K562 (cell line): ENCODE measurements at regions not wholly inside any gene's neighbourhood (a gene's known extent, or its start where the extent isn't known, plus 50 kb on each side); places are given as distances from the start of the nearest gene placed in this dataset.

Experiments
- CSDE1 ChIP-seq, 2 experiments: fragments of 450-650 bp; IDR thresholded peaks; 2 replicates each; pipeline ENCODE4 v1.6.1; 2016; ENCODE audit warnings: mild to moderate bottlenecking in 1 of 2
- CTBP1 ChIP-seq: fragments of 450-650 bp; IDR thresholded peaks from 2 replicates; pipeline ENCODE4 v1.6.1; 2016; ENCODE audit warnings: borderline replicate concordance
- HDAC8 ChIP-seq: fragments of 450-650 bp; IDR thresholded peaks from 2 replicates; pipeline ENCODE4 v1.6.1; 2016; ENCODE audit warnings: mild to moderate bottlenecking, missing genetic modification characterization, moderate library complexity, missing compliant biosample characterization
- IRF2 ChIP-seq: sonication (generic); formaldehyde crosslinking; IDR thresholded peaks from 2 replicates; pipeline ENCODE4 v1.8.1; 2022; ENCODE audit warnings: mild to moderate bottlenecking, missing genetic modification reagents
- KDM4B ChIP-seq, 2 experiments: fragments of 450-650 bp in 1 of 2; sonication (generic) in 1 of 2; IDR thresholded peaks; 2 replicates each; pipeline ENCODE4 v1.6.1; 2016 to 2017; ENCODE audit warnings: borderline replicate concordance in 2 of 2, antibody characterized with exemption in 1 of 2, low read depth in 1 of 2, mild to moderate bottlenecking in 1 of 2
- MEF2A ChIP-seq: IDR thresholded peaks from 2 replicates; pipeline ENCODE4 v1.6.1; 2011; ENCODE audit warnings: low read depth, mild to moderate bottlenecking, low read length, moderate library complexity; ENCODE audit not compliant: control insufficient read depth
- MEF2D ChIP-seq: conservative IDR thresholded peaks from 2 replicates; pipeline ENCODE4 v1.6.1; 2016; ENCODE audit warnings: low read depth, missing genetic modification characterization, missing compliant biosample characterization
- MIER1 ChIP-seq: fragments of 450-650 bp; IDR thresholded peaks from 2 replicates; pipeline ENCODE4 v1.6.1; 2016; ENCODE audit warnings: antibody characterized with exemption, mild to moderate bottlenecking, low read depth
- XRCC3 ChIP-seq: fragments of 450-650 bp; IDR thresholded peaks from 2 replicates; pipeline ENCODE4 v1.6.1; 2017; ENCODE audit warnings: mild to moderate bottlenecking, moderate library complexity
- ZFP36 ChIP-seq: fragments of 150-350 bp; IDR thresholded peaks from 2 replicates; pipeline ENCODE4 v1.6.1; 2018; ENCODE audit warnings: low read length, low read depth; ENCODE audit not compliant: partially characterized antibody
- ZNF140 ChIP-seq: fragments of 250-450 bp; sonication (Bioruptor Pico); IDR thresholded peaks from 2 replicates; pipeline ENCODE4 v1.8.0; 2021; ENCODE audit warnings: moderate library complexity, mild to moderate bottlenecking, inconsistent platforms
- ZNF57 ChIP-seq: fragments of 450-650 bp; formaldehyde crosslinking; IDR thresholded peaks from 2 replicates; pipeline ENCODE4 v1.4.0; 2020; ENCODE audit warnings: mild to moderate bottlenecking, moderate library complexity
- TF ChIP-seq, protein P1 (sequence below): fragments of 450-650 bp; IDR thresholded peaks from 2 replicates; pipeline ENCODE4 v1.6.1; 2018; ENCODE audit warnings: mild to moderate bottlenecking, low read depth; ENCODE audit not compliant: partially characterized antibody
- TF ChIP-seq, protein P2 (sequence below): fragments of 450-650 bp; IDR thresholded peaks from 2 replicates; pipeline ENCODE4 v1.6.1; 2016; ENCODE audit warnings: low read depth
- TF ChIP-seq, protein P3 (sequence below): fragments of 250-450 bp; sonication (Bioruptor Pico); IDR thresholded peaks from 2 replicates; pipeline ENCODE4 v1.5.0; 2021; ENCODE audit warnings: mild to moderate bottlenecking, borderline replicate concordance

GRCh38 chr6:15905488-15906419, 223.1 kb upstream of the MYLIP start (continued):
- TF ChIP-seq MIER1 = 0 out of 2 replicates have a peak, but pooled peaks have one; percentile 4
- TF ChIP-seq, protein P1, sequence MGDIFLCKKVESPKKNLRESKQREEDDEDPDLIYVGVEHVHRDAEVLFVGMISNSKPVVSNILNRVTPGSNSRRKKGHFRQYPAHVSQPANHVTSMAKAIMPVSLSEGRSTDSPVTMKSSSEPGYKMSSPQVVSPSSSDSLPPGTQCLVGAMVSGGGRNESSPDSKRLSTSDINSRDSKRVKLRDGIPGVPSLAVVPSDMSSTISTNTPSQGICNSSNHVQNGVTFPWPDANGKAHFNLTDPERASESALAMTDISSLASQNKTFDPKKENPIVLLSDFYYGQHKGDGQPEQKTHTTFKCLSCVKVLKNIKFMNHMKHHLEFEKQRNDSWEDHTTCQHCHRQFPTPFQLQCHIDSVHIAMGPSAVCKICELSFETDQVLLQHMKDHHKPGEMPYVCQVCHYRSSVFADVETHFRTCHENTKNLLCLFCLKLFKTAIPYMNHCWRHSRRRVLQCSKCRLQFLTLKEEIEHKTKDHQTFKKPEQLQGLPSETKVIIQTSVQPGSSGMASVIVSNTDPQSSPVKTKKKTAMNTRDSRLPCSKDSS = no peak
- no peak for TF ChIP-seq ZNF140 (CRISPR knock-in tag)
- TF ChIP-seq CTBP1 = peak; percentile 96
- TF ChIP-seq HDAC8 (tag) = 0 out of 2 replicates have a peak, but pooled peaks have one; percentile 39
- no peak for TF ChIP-seq MEF2A
- TF ChIP-seq IRF2 (CRISPR knock-in tag) = no peak
- TF ChIP-seq MEF2D (tag) = peak; percentile 89
- TF ChIP-seq, protein P2, sequence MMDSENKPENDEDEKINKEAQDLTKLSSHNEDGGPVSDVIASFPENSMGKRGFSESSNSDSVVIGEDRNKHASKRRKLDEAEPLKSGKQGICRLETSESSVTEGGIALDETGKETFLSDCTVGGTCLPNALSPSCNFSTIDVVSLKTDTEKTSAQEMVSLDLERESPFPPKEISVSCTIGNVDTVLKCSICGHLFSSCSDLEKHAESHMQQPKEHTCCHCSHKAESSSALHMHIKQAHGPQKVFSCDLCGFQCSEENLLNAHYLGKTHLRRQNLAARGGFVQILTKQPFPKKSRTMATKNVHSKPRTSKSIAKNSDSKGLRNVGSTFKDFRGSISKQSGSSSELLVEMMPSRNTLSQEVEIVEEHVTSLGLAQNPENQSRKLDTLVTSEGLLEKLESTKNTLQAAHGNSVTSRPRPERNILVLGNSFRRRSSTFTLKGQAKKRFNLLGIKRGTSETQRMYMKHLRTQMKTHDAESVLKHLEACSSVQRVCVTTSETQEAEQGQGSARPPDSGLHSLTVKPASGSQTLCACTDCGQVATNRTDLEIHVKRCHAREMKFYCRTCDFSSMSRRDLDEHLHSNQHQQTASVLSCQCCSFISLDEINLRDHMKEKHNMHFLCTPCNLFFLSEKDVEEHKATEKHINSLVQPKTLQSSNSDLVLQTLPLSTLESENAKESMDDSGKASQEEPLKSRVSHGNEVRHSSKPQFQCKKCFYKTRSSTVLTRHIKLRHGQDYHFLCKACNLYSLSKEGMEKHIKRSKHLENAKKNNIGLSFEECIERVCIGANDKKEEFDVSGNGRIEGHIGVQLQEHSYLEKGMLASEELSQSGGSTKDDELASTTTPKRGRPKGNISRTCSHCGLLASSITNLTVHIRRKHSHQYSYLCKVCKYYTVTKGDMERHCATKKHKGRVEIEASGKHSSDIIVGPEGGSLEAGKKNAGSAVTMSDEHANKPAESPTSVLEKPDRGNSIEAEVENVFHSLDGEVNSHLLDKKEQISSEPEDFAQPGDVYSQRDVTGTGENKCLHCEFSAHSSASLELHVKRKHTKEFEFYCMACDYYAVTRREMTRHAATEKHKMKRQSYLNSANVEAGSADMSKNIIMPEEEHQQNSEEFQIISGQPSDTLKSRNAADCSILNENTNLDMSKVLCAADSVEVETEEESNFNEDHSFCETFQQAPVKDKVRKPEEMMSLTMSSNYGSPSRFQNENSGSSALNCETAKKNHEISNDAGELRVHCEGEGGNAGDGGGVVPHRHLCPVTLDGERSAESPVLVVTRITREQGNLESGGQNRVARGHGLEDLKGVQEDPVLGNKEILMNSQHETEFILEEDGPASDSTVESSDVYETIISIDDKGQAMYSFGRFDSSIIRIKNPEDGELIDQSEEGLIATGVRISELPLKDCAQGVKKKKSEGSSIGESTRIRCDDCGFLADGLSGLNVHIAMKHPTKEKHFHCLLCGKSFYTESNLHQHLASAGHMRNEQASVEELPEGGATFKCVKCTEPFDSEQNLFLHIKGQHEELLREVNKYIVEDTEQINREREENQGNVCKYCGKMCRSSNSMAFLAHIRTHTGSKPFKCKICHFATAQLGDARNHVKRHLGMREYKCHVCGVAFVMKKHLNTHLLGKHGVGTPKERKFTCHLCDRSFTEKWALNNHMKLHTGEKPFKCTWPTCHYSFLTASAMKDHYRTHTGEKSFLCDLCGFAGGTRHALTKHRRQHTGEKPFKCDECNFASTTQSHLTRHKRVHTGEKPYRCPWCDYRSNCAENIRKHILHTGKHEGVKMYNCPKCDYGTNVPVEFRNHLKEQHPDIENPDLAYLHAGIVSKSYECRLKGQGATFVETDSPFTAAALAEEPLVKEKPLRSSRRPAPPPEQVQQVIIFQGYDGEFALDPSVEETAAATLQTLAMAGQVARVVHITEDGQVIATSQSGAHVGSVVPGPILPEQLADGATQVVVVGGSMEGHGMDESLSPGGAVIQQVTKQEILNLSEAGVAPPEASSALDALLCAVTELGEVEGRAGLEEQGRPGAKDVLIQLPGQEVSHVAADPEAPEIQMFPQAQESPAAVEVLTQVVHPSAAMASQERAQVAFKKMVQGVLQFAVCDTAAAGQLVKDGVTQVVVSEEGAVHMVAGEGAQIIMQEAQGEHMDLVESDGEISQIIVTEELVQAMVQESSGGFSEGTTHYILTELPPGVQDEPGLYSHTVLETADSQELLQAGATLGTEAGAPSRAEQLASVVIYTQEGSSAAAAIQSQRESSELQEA = no peak
- TF ChIP-seq CSDE1 (IDR thresholded peaks at IDR 0.05) = no peak
- no peak for TF ChIP-seq XRCC3
- 0 out of 4 replicates have a peak, but pooled peaks of 1 of the 2 experiments have one; percentile 32 for TF ChIP-seq KDM4B (IDR thresholded peaks at IDR 0.05; ENCODE audit: borderline replicate concordance in 2 of 2, low read depth in 1 of 2)
- TF ChIP-seq, protein P3, sequence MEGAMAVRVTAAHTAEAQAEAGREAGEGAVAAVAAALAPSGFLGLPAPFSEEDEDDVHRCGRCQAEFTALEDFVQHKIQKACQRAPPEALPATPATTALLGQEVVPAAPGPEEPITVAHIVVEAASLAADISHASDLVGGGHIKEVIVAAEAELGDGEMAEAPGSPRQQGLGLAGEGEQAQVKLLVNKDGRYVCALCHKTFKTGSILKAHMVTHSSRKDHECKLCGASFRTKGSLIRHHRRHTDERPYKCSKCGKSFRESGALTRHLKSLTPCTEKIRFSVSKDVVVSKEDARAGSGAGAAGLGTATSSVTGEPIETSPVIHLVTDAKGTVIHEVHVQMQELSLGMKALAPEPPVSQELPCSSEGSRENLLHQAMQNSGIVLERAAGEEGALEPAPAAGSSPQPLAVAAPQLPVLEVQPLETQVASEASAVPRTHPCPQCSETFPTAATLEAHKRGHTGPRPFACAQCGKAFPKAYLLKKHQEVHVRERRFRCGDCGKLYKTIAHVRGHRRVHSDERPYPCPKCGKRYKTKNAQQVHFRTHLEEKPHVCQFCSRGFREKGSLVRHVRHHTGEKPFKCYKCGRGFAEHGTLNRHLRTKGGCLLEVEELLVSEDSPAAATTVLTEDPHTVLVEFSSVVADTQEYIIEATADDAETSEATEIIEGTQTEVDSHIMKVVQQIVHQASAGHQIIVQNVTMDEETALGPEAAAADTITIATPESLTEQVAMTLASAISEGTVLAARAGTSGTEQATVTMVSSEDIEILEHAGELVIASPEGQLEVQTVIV (CRISPR knock-in tag) = no peak
- TF ChIP-seq ZNF57 (CRISPR knock-in tag) = no peak
- peak; percentile 61 for TF ChIP-seq ZFP36
